ENCODE measurements at regions not wholly inside any gene's neighbourhood (a gene's known extent, or its start where the extent isn't known, plus 50 kb on each side); places are given as distances from the start of the nearest gene placed in this dataset.
"Not testable (repeated sequence)": the region's sequence is repeated elsewhere in the genome, so short reads cannot be mapped to it uniquely, and the experiment has no call there.

DNA sequence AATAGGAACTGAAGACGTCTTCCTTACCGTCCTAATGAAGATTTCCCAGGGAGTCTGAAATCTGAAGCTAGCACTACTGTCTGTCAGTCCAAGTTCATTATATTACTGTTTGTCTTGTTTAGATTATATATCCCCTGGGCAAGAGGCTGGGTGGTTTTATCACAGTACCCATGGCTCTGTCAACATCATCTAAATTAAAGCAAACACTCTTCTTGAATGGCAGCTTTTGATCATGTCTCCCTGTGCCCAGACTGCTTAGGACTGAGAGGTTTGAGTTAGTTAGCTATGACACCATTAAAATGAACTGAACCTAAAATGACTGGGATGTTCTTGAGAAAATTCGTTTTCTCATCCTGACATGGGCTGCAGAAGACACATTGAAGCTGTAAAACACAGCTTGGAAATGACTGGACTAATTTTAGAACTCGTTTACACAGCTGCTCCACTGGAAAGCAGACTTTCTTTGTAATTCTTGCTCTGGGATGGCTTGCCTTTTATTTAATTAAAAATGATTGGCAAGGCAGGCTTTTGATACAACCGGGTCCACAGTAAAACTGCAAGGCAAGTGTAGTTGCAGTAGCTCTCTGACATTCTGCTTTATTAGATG is 243.5 kb downstream of the MFSD1 start:
- no peak for DNase-seq (ENCODE audit: low spot score)

GRCh38 chr3:159047361-159047760 is 245.5 kb downstream of the MFSD1 start:
- DNase-seq (ENCODE audit: low spot score): no peak

GRCh38 chr3:159052494-159052893 is 250.6 kb downstream of the MFSD1 start:
- DNase-seq (ENCODE audit: low spot score): not testable (repeated sequence)

GRCh38 chr3:159057621-159058020 is 255.8 kb downstream of the MFSD1 start:
- no peak for DNase-seq (ENCODE audit: low spot score)

GRCh38 chr3:159058859-159059258 is 257.0 kb downstream of the MFSD1 start:
- DNase-seq (ENCODE audit: low spot score): no peak

- no peak for DNase-seq (ENCODE audit: low spot score)
Observed at GRCh38 chr3:159059395-159059794, 257.5 kb downstream of the MFSD1 start.

DNA sequence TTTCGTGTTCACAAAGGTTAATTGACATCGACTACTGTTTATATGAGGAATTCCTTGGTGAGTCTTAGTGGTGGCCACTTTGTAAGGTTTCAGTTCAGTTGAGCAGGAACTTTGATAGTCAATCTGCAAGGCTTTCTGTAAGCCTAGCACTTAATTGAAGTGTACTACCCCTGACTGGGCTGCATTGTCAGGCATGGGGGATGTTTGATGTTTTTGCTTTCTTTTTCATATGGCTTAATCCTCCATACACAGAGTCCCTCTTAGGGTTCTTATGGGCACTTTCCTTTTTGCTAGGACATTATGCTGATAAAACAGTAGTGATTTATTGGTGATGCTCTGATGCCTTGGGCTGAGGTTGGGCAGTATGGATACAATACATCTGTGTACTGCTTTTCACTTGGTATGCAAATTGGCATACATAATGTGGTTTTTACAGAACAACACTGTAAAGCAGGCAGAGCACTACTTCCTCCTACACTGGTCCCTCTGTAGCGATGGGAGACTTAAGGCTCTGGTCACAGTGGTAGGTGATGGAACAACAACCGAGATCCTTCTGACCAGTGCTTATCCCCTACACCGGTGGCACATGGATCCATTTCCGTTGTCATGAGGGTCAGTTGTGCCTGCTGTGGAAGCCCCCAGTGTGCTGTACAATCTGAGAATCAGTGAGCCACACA is 261.0 kb downstream of the MFSD1 start:
- DNase-seq (ENCODE audit: low spot score): no peak

DNA sequence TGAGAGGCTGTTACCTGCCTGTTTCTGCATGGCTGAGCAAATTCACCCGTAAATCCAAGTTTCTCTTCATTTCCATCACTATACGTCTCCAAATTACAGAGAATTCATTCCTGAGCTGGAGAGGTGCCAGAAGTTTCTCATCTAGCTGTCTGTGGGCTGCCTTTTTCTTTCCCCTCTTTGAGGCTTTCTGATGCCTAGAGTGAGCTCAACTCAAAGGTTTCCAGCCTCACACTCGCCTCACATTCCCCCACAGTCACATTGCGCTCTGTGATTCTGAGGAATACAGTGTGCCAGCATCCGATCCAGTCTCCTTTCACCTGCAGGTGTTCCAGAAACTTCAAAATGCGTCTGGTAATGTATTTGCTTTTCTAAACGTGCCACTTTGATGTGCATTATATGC is 267.2 kb downstream of the MFSD1 start, which contains the start of gene IQCJ:
Gene IQCJ (plus strand): TSS at position 229 of the 400 bp plus-strand sequence.
- no peak for DNase-seq (ENCODE audit: low spot score)

DNA sequence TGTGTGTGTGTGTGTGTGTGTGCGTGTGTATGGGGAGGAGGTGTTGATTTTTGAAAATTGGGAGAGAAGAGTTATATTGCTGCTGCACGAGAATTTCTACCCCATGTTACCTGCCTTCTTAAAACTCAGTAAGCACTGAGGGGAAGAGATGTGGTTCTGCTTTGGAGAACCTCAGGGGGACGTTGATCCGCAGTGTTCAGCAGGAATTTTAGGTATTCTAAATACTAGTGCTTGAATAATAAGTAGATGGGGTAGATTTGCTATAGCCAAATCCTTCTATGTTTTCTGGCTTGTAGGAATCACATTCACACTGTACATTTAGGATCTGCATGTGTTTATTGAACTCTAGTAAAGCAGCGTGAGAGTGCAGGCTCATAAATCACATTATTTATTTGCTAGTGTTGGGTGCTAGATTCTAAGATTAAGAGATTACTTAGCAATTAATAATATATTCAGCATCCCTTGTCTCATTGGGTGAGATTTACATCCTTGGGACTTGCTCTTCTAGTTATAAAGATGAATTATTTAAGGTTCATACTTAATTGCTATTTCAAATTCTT is 268.1 kb downstream of the MFSD1 start:
- DNase-seq (ENCODE audit: low spot score): no peak

GRCh38 chr3:159074756-159075701 is 273.2 kb downstream of the MFSD1 start:
- DNase-seq (ENCODE audit: low spot score): no peak

- DNase-seq (ENCODE audit: low spot score): no peak
Observed at GRCh38 chr3:159077860-159078259, 276.0 kb downstream of the MFSD1 start.

GRCh38 chr3:159080256-159080655 is 278.4 kb downstream of the MFSD1 start:
- no peak for DNase-seq (ENCODE audit: low spot score)

- DNase-seq (ENCODE audit: low spot score): no peak
Observed at GRCh38 chr3:159080821-159081220, 279.0 kb downstream of the MFSD1 start.

- DNase-seq (ENCODE audit: low spot score): no peak
Observed at GRCh38 chr3:159082519-159082918, 280.7 kb downstream of the MFSD1 start.

DNA sequence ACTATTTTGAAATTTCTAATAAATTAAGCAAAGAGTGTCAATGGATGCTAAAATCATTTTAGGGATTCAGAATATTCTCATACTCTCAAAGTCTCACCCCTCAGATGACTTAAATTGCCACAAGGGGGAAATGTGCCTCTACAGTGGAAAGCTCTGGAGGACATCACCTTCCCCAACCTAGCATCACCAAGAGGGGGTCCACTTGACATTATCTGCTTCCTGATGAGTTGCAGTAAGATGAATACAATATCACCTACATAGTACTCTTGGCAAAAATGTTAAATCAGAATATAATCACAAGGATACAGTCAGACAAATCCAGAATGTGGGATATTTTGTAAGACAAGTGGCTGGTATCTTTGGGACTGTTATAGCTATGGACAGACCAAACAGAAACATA is 290.1 kb downstream of the MFSD1 start:
- DNase-seq (ENCODE audit: low spot score): no peak

GRCh38 chr3:159102001-159102400 is 300.1 kb downstream of the MFSD1 start:
- DNase-seq (ENCODE audit: low spot score): no peak

- DNase-seq (ENCODE audit: low spot score): no peak
Observed at GRCh38 chr3:159112724-159113123, 310.9 kb downstream of the MFSD1 start.

- no peak for DNase-seq (ENCODE audit: low spot score)
Observed at GRCh38 chr3:159113221-159113875, 311.5 kb downstream of the MFSD1 start.

DNA sequence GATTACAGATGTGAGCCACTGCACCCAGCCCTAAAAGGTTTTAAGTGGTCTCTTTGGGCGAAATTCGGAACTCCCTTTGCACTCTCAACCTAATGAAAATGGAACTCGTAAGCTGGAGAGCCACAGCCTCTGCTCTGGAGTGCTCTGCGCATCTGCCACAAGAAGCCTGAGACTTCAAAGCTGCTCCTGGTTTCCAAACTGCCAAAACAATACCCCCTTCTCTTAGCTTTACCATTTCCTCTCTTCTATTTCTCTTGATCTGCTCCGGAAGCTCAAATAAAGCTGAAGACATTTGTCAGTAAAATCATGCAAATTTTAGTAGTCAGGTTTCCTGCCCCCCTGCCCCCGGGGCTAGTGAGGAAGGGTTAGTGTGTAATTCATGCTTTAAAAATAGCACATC is 312.7 kb downstream of the MFSD1 start:
- no peak for DNase-seq (ENCODE audit: low spot score)

DNA sequence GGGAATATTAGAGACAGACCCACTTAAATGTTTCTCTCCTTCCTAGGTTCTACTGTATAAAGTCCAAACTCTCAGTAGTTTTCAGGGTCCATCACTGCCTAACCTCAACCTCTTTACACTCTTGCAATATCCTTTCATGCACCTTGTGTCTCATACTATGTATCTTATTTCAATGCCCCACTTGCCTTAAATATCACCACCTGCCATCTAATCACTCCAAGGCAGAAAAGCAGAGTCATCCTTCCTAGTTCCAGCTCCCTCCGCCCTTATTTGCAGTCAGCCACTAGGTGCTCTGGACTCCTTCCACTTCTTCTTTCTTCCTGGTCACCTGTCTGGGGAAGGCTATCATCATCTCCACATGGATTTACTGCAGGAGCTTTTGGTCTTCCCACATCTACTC is 322.0 kb downstream of the MFSD1 start:
- no peak for DNase-seq (ENCODE audit: low spot score)

- no peak for DNase-seq (ENCODE audit: low spot score)
Observed at GRCh38 chr3:159126261-159127020, 324.6 kb downstream of the MFSD1 start.
